AG09319 (cell line): ENCODE measurements at regions not wholly inside any gene's neighbourhood (a gene's known extent, or its start where the extent isn't known, plus 50 kb on each side); places are given as distances from the start of the nearest gene placed in this dataset.

Source experiments
- DNase-seq: peaks from one replicate; pipeline ENCODE4 v3.0.0-alpha.2; 2010; ENCODE audit warnings: low read depth; ENCODE audit errors: extremely low read depth
- CTCF ChIP-seq: IDR thresholded peaks from 2 replicates; pipeline ENCODE4 v1.5.1; 2011; ENCODE audit warnings: low read depth, mild to moderate bottlenecking, inconsistent platforms, low read length, moderate library complexity

GRCh38 chr2:864501-865106, 86.0 kb upstream of the SNTG2 start:
- TF ChIP-seq CTCF, result no peak

GRCh38 chr2:863732-864450, 86.8 kb upstream of the SNTG2 start:
- no peak for DNase-seq
- no peak for TF ChIP-seq CTCF

More at GRCh38 chr2:864501-865106, 86.0 kb upstream of the SNTG2 start:
- no peak for DNase-seq

- no peak for DNase-seq
- no peak for TF ChIP-seq CTCF
Observed at GRCh38 chr2:862731-863466, 87.8 kb upstream of the SNTG2 start.

- DNase-seq, result no peak
- TF ChIP-seq CTCF, result no peak
Observed at GRCh38 chr2:862355-862687, 88.3 kb upstream of the SNTG2 start.

GRCh38 chr2:861655-862354, 88.8 kb upstream of the SNTG2 start:
- no peak for TF ChIP-seq CTCF
- no peak for DNase-seq

GRCh38 chr2:860259-860855, 90.3 kb upstream of the SNTG2 start:
- TF ChIP-seq CTCF, result no peak
- DNase-seq, result no peak

GRCh38 chr2:858646-859045, 92.0 kb upstream of the SNTG2 start:
- no peak for DNase-seq
- no peak for TF ChIP-seq CTCF
